Hepatocyte (in vitro differentiated cells): ENCODE measurements at regions not wholly inside any gene's neighbourhood (a gene's known extent, or its start where the extent isn't known, plus 50 kb on each side); places are given as distances from the start of the nearest gene placed in this dataset.

ENCODE experiments used
- DNase-seq: peaks from one replicate; pipeline ENCODE4 v3.0.0-alpha.2; 2016; ENCODE audit warnings: low spot score
- H2AFZ ChIP-seq: fragments of 200-600 bp; sonication (generic); 2 replicates; pipeline ENCODE4 v1.6.0; 2016; ENCODE audit warnings: antibody characterized with exemption, mild to moderate bottlenecking
- H3K27ac ChIP-seq: fragments of 200-600 bp; sonication (generic); 2 replicates; pipeline ENCODE4 v1.5.1; 2016; ENCODE audit warnings: mild to moderate bottlenecking
- H3K27me3 ChIP-seq: fragments of 200-600 bp; sonication (generic); 2 replicates; pipeline ENCODE4 v1.6.1; 2016
- H3K36me3 ChIP-seq: fragments of 200-600 bp; sonication (generic); replicated peaks from 2 replicates; pipeline ENCODE4 v1.5.1; 2016; ENCODE audit warnings: low read depth; ENCODE audit not compliant: insufficient read depth
- H3K4me1 ChIP-seq: fragments of 200-600 bp; sonication (generic); 2 replicates; pipeline ENCODE4 v1.5.1; 2016; ENCODE audit warnings: mild to moderate bottlenecking, moderate library complexity; ENCODE audit not compliant: insufficient read depth
- H3K4me2 ChIP-seq: fragments of 200-600 bp; sonication (generic); 2 replicates; pipeline ENCODE4 v1.6.0; 2016
- H3K4me3 ChIP-seq: fragments of 200-600 bp; sonication (generic); 2 replicates; pipeline ENCODE4 v1.5.1; 2016; ENCODE audit warnings: mild to moderate bottlenecking
- H3K79me2 ChIP-seq: fragments of 200-600 bp; sonication (generic); 2 replicates; pipeline ENCODE4 v1.6.0; 2017; ENCODE audit warnings: mild to moderate bottlenecking
- H3K9me2 ChIP-seq: fragments of 200-600 bp; sonication (generic); replicated peaks from 2 replicates; pipeline ENCODE4 v1.6.0; 2017; ENCODE audit warnings: mild to moderate bottlenecking; ENCODE audit not compliant: insufficient read depth
- H3K9me3 ChIP-seq: fragments of 200-600 bp; sonication (generic); 2 replicates; pipeline ENCODE4 v1.5.1; 2016; ENCODE audit warnings: low read depth, mild to moderate bottlenecking
- H4K20me1 ChIP-seq: fragments of 200-600 bp; sonication (generic); 2 replicates; pipeline ENCODE4 v1.6.0; 2016; ENCODE audit warnings: mild to moderate bottlenecking; ENCODE audit not compliant: insufficient read depth, poor library complexity, severe bottlenecking
- EZH2 ChIP-seq: fragments of 200-600 bp; sonication (generic); IDR thresholded peaks from 2 replicates; pipeline ENCODE4 v1.6.1; 2016; ENCODE audit warnings: antibody characterized with exemption, mild to moderate bottlenecking, borderline replicate concordance
- EZH2phosphoT487 ChIP-seq: fragments of 200-600 bp; sonication (generic); IDR thresholded peaks from one replicate; pipeline ENCODE4 v1.6.1; 2018; ENCODE audit warnings: antibody characterized with exemption, mild to moderate bottlenecking, low read depth, moderate library complexity; ENCODE audit not compliant: unreplicated experiment, severe bottlenecking
- WGBS: methylation state at CpG from one replicate; pipeline ENCODE4 v1.1.6; 2016; ENCODE audit warnings: low lambda C conversion rate; ENCODE audit errors: missing lambda C conversion rate; 5-methylcytosine and 5-hydroxymethylcytosine counted together
- TF ChIP-seq, protein P1 (sequence below): fragments of 200-600 bp; sonication (generic); IDR thresholded peaks from 2 replicates; pipeline ENCODE4 v1.5.1; 2016; ENCODE audit warnings: antibody characterized with exemption, mild to moderate bottlenecking; ENCODE audit not compliant: poor library complexity

DNA sequence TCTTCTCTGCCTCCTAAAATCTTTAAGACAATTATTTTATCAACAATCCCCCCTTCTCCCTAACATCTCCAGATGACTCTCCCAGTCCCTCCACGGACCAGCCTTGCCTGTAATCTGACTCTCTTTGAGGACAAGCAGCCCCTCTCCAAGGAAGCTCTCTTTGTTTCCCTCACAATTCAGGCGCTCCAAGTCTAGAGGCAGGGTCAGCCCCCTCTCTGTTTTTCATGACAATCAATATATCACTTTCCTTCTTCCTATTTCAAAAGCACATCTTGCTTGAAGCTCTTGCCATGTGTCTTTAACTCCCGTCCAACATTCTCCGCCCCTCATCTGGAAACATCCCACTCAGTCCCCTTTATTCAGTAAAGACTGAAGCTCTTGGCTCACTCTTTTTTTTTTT is 393.4 kb upstream of the SULF2 start:
- Histone ChIP-seq H3K79me2 (no peaks in the 10 kb centered on the region), H3K27ac (no peak overlapping the region), H3K36me3 (no peaks in the 10 kb centered on the region), H3K4me2 (no peak overlapping the region), H3K4me3 (no peak overlapping the region), H3K9me3 (no peaks in the 10 kb centered on the region), H3K9me2 (no peaks in the 10 kb centered on the region), H4K20me1 (no peaks in the 10 kb centered on the region), H3K4me1 (no peaks in the 10 kb centered on the region), H2AFZ (no peak overlapping the region), H3K27me3 (no peaks in the 10 kb centered on the region)
- no peak for DNase-seq
- no peak for TF ChIP-seq EZH2
- TF ChIP-seq EZH2phosphoT487: no peak
- TF ChIP-seq, protein P1, sequence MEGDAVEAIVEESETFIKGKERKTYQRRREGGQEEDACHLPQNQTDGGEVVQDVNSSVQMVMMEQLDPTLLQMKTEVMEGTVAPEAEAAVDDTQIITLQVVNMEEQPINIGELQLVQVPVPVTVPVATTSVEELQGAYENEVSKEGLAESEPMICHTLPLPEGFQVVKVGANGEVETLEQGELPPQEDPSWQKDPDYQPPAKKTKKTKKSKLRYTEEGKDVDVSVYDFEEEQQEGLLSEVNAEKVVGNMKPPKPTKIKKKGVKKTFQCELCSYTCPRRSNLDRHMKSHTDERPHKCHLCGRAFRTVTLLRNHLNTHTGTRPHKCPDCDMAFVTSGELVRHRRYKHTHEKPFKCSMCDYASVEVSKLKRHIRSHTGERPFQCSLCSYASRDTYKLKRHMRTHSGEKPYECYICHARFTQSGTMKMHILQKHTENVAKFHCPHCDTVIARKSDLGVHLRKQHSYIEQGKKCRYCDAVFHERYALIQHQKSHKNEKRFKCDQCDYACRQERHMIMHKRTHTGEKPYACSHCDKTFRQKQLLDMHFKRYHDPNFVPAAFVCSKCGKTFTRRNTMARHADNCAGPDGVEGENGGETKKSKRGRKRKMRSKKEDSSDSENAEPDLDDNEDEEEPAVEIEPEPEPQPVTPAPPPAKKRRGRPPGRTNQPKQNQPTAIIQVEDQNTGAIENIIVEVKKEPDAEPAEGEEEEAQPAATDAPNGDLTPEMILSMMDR: no peak
- 64% methylated on average over 4 of the region's 4 CpGs for WGBS

GRCh38 chr20:48177058-48177457 is 391.8 kb upstream of the SULF2 start:
- H3K4me2 ChIP-seq: no peak overlapping the region
- no peaks in the 10 kb centered on the region for H3K9me2 ChIP-seq
- no peak overlapping the region for H3K4me3 ChIP-seq
- H3K27ac ChIP-seq: no peak overlapping the region
- H3K4me1 ChIP-seq: no peaks in the 10 kb centered on the region
- H3K9me3 ChIP-seq: no peaks in the 10 kb centered on the region
- no peak for DNase-seq
- H2AFZ ChIP-seq: no peak overlapping the region
- TF ChIP-seq EZH2 (no peak), EZH2phosphoT487 (no peak)
- TF ChIP-seq, protein P1: no peak
- 94% methylated on average over 8 of the region's 8 CpGs for whole genome bisulfite sequencing
- no peaks in the 10 kb centered on the region for H3K27me3 ChIP-seq
- H3K79me2 ChIP-seq: no peaks in the 10 kb centered on the region
- no peaks in the 10 kb centered on the region for H3K36me3 ChIP-seq
- no peaks in the 10 kb centered on the region for H4K20me1 ChIP-seq

DNA sequence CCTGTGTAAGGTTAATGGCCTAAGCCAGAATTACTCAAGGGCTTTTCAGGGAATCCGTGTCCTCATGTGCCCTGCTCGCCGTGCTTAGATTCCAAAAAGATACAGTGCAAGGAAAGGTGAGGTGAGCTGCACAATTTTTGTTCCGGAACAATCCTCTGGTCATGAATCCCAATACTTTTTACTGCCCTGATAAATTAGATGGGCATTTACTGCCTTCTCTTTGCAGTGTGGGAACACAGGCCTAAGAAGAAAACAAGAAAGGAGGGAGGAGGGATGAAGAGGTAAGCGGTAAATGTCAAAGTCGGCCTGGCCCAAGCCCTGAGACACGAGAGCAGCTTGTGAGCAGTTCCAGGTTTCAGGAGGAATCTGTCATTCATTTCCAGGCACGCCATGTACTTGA is 390.9 kb upstream of the SULF2 start:
- no peaks in the 10 kb centered on the region for H3K9me2 ChIP-seq
- no peaks in the 10 kb centered on the region for H4K20me1 ChIP-seq
- H3K27me3 ChIP-seq: no peaks in the 10 kb centered on the region
- 90% methylated on average over 8 of the region's 8 CpGs for WGBS
- DNase-seq: no peak
- H3K9me3 ChIP-seq: no peaks in the 10 kb centered on the region
- H3K4me1 ChIP-seq: no peaks in the 10 kb centered on the region
- H3K27ac ChIP-seq: no peak overlapping the region
- no peak overlapping the region for H3K4me2 ChIP-seq
- H3K36me3 ChIP-seq: no peaks in the 10 kb centered on the region
- no peaks in the 10 kb centered on the region for H3K79me2 ChIP-seq
- no peak overlapping the region for H2AFZ ChIP-seq
- no peak overlapping the region for H3K4me3 ChIP-seq
- TF ChIP-seq, protein P1: no peak

- TF ChIP-seq, protein P1: no peak
- TF ChIP-seq EZH2phosphoT487 (no peak), EZH2 (no peak)
- no peaks in the 10 kb centered on the region for H3K79me2 ChIP-seq
- no peak overlapping the region for H2AFZ ChIP-seq
- WGBS: 89% methylated on average over 6 of the region's 6 CpGs
- no peaks in the 10 kb centered on the region for H3K9me3 ChIP-seq
- no peak overlapping the region for H3K4me3 ChIP-seq
- no peaks in the 10 kb centered on the region for H3K27me3 ChIP-seq
- H3K4me1 ChIP-seq: no peaks in the 10 kb centered on the region
- no peaks in the 10 kb centered on the region for H4K20me1 ChIP-seq
- no peaks in the 10 kb centered on the region for H3K9me2 ChIP-seq
- H3K36me3 ChIP-seq: no peaks in the 10 kb centered on the region
- H3K4me2 ChIP-seq: no peak overlapping the region
- no peak overlapping the region for H3K27ac ChIP-seq
- DNase-seq: no peak
These were observed 390.0 kb upstream of the SULF2 start for GRCh38 chr20:48175261-48175660.
